ENCODE measurements at regions not wholly inside any gene's neighbourhood (a gene's known extent, or its start where the extent isn't known, plus 50 kb on each side); places are given as distances from the start of the nearest gene placed in this dataset.

DNA sequence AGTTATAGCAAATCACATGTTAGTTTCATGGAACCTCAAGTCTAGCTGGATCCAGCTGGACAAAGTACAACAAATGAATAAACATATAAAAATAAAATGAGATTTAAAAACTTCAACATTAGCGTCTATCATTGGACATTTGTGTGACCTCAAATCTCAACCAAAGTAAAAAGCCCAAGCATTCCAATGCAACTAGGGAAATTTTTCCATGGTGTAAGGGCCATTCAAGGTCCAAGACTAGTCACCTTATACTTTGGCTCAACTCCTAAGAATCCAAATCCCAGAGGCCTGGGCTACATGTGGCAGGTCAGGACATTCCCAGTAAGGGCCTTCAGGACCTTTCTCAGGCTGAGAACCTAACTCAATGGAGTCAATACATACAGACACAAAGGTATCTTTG lies 137.4 kb upstream of the DMAC1 start:
- DNase-seq, result no peak

- no peak for DNase-seq
Observed at GRCh38 chr9:7936163-7936562, 136.6 kb upstream of the DMAC1 start.

DNA sequence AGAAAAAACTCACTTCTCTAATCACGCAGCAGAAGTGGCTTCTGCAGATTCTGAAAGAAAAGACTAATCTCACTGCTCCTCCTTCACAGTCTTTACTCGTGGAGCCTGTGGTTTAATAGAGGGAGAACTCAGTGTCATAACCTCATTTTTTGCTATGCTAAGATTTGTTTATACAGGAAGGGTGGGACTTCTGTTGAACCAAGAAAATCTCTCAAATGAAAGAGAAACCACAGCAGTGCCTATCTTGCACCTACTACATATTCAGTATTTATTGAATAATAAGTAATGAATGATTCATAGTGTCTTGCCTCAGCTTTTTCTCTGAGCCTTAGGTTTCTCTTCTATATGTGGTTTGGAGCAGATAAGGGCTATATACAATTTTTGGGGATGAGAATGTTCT lies 136.1 kb upstream of the DMAC1 start:
- DNase-seq, result no peak

DNA sequence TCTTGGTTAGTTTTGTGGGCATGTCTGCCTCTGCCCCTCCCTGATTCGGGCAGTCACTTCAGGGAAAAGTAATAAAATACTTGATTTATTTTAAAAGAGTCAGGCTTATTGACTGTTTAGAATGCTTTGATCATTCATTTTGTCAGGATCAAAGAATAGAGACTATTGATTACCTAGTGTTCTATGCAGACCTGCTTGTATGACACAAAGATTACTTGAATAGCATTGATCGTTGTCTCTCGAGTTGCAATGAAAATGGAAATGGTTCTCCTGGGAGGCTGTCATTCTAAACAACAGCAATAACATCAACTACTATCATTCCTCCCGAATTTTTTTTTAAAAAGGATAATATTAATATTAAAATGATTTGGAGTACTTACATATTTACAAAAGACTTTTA lies 133.2 kb upstream of the DMAC1 start:
- no peak for DNase-seq

- no peak for DNase-seq
Observed at GRCh38 chr9:7930613-7931012, 131.0 kb upstream of the DMAC1 start.

DNA sequence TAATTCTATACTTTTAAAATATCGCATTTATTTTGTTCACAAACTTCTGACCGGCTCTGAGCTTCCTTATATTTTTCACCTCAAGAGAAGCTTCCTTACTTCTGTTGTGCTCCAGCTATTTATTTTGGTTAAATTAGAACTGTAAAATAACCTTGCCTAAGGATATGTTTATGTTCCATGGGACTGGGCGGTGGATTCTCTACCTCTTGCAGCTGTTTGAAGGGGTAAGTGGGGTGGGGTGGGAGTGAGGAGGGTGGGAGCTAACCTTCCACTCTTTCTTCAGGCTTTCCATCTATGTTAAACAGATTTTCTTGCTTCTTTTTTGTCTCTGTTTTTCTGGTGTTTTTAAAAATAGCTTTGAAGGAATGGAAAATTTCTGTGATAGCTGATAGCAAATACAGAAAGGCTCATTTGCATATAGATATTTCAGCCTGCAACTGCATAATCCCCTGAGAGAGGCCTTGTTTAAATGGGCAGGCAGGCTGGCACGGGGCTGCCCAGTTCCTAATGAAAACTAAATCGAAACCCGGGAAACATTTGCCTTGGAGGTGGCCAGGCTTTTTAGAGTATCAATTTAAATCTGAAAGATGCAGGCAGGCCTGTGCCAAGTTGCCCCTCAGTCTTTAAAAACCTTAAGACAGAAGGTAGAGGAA lies 122.1 kb upstream of the DMAC1 start:
- DNase-seq, result no peak

- no peak for DNase-seq
Observed at GRCh38 chr9:7912037-7912535, 112.5 kb upstream of the DMAC1 start.

DNA sequence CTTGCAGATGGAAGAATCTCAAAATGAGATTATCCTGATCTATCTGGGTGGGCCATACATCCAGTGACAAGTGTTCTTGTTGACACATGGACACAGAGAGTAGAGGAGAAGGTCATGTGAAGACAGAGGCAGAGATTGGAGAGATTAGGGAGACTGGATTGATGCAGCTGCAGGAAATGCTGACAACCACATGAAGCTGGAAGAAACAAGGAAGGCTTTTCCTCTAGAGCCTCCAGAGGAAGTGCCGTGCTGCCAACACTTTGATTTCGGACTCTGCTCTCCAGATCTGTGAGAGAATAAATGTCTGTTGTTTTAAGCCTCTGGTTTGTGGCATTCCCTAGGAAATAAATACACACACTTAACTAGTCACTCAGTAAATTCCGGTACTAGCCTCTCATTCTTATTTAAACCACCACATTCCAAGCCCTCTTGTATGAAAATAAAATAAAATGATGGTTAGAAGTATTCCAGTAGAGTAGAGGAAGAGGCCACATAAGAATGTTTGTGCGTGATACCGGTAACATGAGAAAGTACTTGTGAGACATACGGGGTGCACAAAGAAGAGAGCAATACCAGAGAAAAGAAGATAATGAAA lies 110.9 kb upstream of the DMAC1 start:
- DNase-seq, result no peak

DNA sequence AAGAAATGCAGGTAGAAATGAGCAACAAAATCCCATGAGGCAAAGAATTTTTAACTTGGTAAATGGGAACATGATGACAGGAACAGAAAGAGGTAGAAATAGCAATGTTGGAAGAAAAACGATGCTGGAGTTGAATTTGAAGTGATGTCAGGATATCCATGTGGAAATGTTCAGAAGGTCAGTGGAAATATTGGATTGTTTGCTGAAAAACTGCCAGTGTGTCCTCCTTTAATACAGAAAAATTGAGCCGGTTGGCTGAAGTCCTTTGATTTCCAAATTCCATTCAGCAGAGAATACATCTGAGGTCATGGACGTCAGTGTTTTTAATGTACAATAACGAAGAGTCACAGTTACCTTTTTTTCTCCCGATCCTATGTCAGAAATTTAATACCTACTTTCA lies 110.0 kb upstream of the DMAC1 start:
- DNase-seq, result no peak

DNA sequence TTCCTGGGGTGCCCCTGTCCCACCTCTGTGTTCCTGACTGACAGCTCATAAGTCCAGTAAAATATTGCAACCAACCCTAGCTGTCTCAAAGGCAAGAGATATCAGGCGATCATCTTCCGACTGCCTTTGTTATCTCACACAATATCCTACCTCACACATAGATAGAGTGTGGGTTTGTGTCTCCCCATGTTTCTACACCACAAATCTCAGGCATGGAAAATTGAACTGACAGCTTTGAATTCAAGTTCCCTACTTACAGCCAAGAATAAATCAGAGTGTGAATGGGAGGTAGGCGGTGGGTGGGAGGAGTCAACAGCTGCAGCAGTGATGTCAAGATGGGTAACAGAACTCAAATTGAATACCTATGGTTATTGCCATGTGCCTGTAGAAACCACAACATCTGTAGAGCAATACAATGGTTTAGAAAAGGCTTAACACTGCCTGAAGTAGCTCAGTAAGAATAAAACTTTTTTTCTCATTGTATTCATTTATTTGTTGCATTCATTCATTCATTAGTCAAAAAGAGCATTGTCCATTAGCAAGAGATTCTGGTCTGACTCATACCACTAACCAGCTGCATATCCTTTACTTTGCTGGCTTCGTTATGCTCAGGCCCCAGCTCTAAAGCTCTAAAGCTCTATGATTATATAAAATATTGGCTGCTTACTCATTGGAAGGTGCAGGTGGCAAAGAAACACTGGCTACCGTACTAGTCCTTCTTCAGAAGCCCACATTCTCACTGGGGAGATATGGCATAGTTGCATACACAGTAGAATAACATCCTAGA lies 108.2 kb upstream of the DMAC1 start:
- DNase-seq, result no peak

DNA sequence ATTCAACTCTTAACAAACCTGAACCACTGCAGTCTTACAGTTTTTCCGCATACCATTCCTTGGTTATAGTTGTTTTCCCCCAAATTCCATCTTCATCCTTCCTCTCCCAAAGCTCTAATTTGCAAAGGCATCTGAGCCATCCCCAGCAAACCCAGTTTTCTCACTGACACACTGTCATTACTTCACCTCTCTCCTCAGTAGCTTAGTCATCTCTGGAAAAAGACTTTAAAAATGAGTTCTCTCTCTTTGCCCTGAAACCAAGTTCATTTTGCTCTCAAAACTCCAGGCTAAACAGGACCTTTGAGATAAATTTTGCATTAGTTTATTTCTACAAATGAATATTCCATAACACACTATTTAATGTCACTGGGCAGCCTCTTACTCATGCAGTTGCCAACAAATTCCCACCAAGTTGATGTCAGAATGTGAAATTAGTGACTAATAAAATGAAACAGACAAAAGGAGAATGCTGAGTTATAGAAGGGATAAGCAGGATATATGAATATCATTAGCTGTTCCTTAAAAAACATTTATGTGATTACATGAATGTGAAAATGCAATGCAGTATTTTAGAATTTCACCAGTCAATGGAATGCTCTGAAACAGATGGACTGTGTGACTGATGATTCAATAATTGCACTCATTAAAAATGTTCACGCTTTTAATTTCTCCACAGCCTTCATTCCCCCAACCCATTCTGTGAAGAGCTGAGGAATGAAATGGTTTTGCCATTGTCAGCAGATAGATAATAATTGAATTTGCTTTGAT lies 107.4 kb upstream of the DMAC1 start:
- no peak for DNase-seq

GRCh38 chr9:7901621-7902020 lies 102.0 kb upstream of the DMAC1 start:
- DNase-seq, result no peak

DNA sequence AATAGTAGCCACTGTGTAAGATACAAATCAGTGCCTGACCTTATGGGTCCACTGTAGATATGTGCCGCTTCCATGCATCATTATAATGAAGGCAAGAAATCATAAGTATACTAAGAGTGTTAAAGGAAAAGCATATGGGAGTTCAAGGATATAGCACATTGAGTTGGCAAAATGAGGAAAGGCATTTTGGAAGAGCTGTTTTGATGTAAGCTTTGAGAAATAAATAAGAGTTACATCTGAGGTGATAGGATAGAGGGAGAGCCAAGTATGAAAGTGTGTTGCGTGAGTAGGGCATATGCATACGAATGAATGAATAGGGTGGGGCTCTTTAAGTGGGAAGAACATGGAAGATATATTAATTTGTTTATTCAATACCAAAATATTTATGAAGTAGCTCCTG lies 101.0 kb upstream of the DMAC1 start:
- no peak for DNase-seq

DNA sequence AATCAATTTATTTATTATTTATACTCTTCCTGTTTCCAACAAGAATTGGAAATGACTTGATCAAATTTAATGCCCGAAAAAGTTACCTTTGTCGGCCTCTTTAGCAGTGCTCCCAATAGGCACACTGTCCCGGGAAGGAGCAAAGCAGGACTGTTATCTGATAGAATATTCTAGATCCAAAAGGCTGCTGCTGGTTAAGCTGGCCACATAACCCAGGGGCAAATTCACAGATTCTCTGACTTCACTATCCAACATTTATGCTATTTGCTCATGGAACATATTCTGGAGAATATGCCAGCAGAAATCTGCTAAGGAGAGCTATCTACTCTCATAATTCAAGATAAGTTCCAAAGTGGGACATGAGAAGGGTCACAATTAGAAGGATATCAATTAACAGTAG lies 100.2 kb upstream of the DMAC1 start:
- no peak for DNase-seq

DNA sequence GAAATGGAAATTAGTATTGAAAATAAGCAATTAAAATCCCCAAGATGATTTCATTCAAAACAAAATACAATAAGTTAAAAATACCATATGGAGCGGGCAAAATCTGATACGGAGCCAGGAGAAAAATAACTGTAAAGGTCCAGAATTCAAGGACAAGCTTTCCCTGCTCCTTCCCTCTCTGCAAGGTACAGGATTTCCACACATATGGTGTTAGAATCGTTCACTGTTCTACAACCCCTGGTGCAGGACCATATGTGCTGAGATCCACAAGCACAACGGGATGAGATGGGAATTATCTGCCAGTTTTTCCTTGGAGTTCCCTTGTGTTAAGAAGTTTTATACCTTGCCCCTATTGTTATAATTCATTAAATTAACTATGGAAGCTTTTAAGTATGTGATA lies 94.7 kb upstream of the DMAC1 start:
- DNase-seq, result no peak

GRCh38 chr9:7892975-7893374 lies 93.4 kb upstream of the DMAC1 start:
- no peak for DNase-seq

GRCh38 chr9:7879551-7880245 lies 80.1 kb upstream of the DMAC1 start:
- DNase-seq, result no peak

GRCh38 chr9:7871977-7872730 lies 72.6 kb upstream of the DMAC1 start:
- no peak for DNase-seq

DNA sequence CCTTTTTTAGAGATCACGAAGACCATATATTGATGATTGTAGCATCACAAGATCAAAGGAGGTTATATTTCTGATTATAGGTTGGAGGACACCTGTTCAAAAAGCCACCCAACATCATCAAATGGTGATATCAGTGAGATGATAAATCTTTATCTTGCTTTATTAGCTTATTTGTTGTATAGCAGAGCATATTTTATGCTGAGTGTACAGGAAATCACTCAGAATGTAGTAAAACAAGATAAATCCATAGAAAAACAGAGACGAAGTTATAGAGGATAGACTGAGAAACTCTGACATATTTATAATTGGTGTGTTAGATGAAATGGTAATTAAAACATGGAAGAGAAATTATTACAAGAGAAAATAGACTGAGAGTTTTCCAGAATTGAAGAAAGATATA lies 69.8 kb upstream of the DMAC1 start:
- DNase-seq, result no peak

DNA sequence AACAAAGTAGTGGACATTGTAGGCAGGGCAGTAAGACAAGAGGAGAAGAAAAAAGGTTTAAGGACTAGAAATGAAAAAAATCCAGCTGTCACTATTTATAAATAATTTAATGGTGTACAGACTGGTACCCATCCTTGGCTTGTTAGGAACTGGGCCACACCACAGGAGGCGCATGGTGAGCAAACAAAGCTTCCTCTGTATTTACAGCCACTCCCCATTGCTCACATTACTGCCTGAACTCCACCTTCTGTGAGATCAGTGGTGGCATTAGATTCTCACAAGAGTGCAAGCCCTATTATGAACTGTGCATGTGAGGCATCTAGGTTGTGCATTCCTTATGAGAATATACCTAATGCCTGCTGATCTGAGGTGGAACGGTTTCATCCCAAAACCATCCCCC lies 62.6 kb upstream of the DMAC1 start:
- no peak for DNase-seq

DNA sequence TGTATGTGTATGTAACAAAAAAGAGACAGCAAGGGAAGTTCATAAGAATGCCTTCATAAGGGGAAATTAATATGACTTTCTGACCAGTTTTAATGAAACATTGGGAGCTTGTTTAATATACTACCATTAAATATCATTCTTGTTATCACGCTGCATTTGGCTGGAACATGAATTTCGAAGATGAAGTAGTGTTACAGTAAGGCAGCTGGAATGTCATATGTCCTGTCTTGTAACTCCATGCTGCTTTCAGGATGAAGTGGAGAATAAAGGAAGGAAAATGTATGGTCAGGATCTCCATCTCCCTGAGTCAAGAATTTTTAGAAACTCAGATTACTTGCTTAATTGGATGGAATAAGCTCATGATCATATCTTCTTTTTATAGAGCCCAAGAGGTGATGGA lies 61.5 kb upstream of the DMAC1 start:
- DNase-seq, result no peak

GRCh38 chr9:7860335-7860709 lies 60.7 kb upstream of the DMAC1 start:
- no peak for DNase-seq

All from NCI-H2227 treated with DMSO at 0.1 percent for 48 hours (cell line).